HEK293T (cell line): ENCODE measurements at regions not wholly inside any gene's neighbourhood (a gene's known extent, or its start where the extent isn't known, plus 50 kb on each side); places are given as distances from the start of the nearest gene placed in this dataset.

Experiments
- BHLHE40 ChIP-seq: fragments of 450-650 bp; IDR thresholded peaks from 2 replicates; pipeline ENCODE4 v1.6.1; 2016; ENCODE audit warnings: mild to moderate bottlenecking, moderate library complexity, borderline replicate concordance
- CTBP1 ChIP-seq: fragments of 450-650 bp; IDR thresholded peaks from 2 replicates; pipeline ENCODE4 v1.6.1; 2016; ENCODE audit warnings: borderline replicate concordance
- ELF4 ChIP-seq: fragments of 450-650 bp; IDR thresholded peaks from 2 replicates; pipeline ENCODE4 v1.6.1; 2017; ENCODE audit warnings: antibody characterized with exemption
- FOXK2 ChIP-seq: fragments of 450-650 bp; IDR thresholded peaks from 2 replicates; pipeline ENCODE4 v1.6.1; 2016; ENCODE audit warnings: mild to moderate bottlenecking
- FOXM1 ChIP-seq: fragments of 450-650 bp; IDR thresholded peaks from 2 replicates; pipeline ENCODE4 v1.6.1; 2017; ENCODE audit warnings: mild to moderate bottlenecking, borderline replicate concordance
- LEF1 ChIP-seq: fragments of 450-650 bp; IDR thresholded peaks from 2 replicates; pipeline ENCODE4 v1.6.1; 2017; ENCODE audit warnings: mild to moderate bottlenecking, borderline replicate concordance
- NFRKB ChIP-seq: fragments of 450-650 bp; IDR thresholded peaks from 2 replicates; pipeline ENCODE4 v1.6.1; 2016; ENCODE audit warnings: mild to moderate bottlenecking, moderate library complexity
- SP1 ChIP-seq: fragments of 450-650 bp; IDR thresholded peaks from 2 replicates; pipeline ENCODE4 v1.6.1; 2017

DNA sequence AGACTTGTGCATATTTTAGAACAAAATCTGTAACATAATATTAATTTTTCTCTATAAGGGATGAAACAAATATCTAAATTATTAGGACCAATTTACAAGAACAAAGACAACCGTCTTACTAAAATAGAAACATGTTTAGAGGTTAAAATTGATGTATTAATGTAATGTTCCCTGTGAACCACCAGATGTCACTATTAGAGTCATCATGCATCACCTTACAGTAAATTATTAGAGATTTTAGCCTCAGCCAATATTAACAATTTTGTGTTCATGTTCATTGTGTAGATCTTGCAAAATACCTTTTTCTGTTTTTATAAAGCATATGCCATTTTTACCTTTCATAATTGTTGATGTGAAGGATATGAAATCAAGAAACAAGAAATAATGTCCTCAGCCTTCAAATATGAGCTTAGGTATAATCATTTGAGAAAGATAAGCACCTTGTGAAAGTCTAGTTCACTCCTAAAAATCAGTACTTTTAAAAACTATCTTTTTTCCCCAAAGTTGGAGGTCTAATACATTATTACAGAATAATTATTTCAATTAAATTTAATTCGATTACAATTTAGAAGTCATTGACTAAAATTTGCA is 344.3 kb upstream of the KCNH7 start:
- TF ChIP-seq SP1 (no peak), CTBP1 (no peak), LEF1 (no peak), ELF4 (no peak), FOXM1 (no peak), FOXK2 (no peak), NFRKB (no peak), BHLHE40 (no peak)
